HTR-8/SVneo (cell line): ENCODE measurements at regions not wholly inside any gene's neighbourhood (a gene's known extent, or its start where the extent isn't known, plus 50 kb on each side); places are given as distances from the start of the nearest gene placed in this dataset.
"Not testable (repeated sequence)": the region's sequence is repeated elsewhere in the genome, so short reads cannot be mapped to it uniquely, and the experiment has no call there.

Source experiments
- DNase-seq: peaks from one replicate; pipeline ENCODE4 v3.0.0; 2011; ENCODE audit warnings: low spot score, mixed read lengths; ENCODE audit not compliant: insufficient read length
- FAIRE-seq: peaks from 2 replicates; lab custom pipeline; 2011; peaks lifted over from hg19 to GRCh38; lab: Jason Lieb, UNC

- FAIRE-seq, DNase-seq: not testable (repeated sequence)
Measured at GRCh38 chr2:208784774-208785173, 378.2 kb downstream of the PTH2R start.

GRCh38 chr2:208791257-208791656 is 384.7 kb downstream of the PTH2R start:
- FAIRE-seq: no peak
- no peak for DNase-seq

- DNase-seq (no peak), FAIRE-seq (no peak)
Measured at GRCh38 chr2:208792766-208793165, 386.2 kb downstream of the PTH2R start.

GRCh38 chr2:208793434-208793833 is 386.8 kb downstream of the PTH2R start:
- no peak for FAIRE-seq
- no peak for DNase-seq

- DNase-seq (no peak), FAIRE-seq (no peak)
Measured at GRCh38 chr2:208794288-208794975, 387.8 kb downstream of the PTH2R start.

GRCh38 chr2:208798698-208799097 is 392.1 kb downstream of the PTH2R start:
- FAIRE-seq (no peak), DNase-seq (no peak)

DNA sequence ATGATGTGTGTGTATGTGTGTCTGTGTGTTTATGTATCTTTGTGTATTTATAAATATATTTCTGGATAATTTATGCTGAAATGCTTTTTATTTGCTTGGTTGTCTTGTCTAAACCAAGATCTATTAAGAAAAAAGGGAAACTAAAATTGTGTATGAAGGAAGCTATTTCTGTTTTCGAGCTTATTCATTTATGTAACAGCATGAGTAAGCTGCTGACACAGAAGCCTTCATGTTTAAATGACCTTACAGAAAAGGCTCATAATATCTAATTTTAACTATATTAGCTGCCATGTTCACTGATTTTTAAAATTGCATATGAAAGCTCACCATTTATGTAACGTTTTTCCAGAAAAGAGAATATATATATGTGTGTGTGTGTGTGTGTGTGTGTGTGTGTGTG is 392.8 kb downstream of the PTH2R start:
- FAIRE-seq: no peak
- DNase-seq: no peak

DNA sequence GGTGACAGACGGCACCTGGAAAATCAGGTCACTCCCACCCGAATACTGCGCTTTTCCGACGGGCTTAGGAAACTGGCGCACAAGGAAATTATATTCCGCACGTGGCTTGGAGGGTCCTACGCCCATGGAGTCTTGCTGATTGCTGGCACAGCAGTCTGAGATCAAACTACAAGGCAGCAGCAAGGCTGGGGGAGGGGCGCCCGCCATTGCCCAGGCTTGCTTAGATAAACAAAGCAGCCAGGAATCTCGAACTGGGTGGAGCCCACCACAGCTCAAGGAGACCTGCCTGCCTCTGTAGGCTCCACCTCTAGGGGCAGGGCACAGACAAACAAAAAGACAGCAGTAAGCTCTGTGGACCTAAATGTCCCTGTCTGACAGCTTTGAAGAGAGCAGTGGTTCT is 394.3 kb downstream of the PTH2R start:
- FAIRE-seq, DNase-seq: not testable (repeated sequence)

GRCh38 chr2:208807756-208808155 is 401.2 kb downstream of the PTH2R start:
- DNase-seq (no peak), FAIRE-seq (no peak)

- not testable (repeated sequence) for DNase-seq, FAIRE-seq
Measured at GRCh38 chr2:208811885-208812284, 405.3 kb downstream of the PTH2R start.

- DNase-seq: no peak
- FAIRE-seq: no peak
Measured at GRCh38 chr2:208819190-208819589, 412.6 kb downstream of the PTH2R start.

GRCh38 chr2:208820014-208820688 is 413.6 kb downstream of the PTH2R start:
- DNase-seq: no peak

GRCh38 chr2:208827109-208827508 is 420.5 kb downstream of the PTH2R start:
- DNase-seq (no peak), FAIRE-seq (no peak)

More at GRCh38 chr2:208820014-208820688, 413.6 kb downstream of the PTH2R start:
- no peak for FAIRE-seq

DNA sequence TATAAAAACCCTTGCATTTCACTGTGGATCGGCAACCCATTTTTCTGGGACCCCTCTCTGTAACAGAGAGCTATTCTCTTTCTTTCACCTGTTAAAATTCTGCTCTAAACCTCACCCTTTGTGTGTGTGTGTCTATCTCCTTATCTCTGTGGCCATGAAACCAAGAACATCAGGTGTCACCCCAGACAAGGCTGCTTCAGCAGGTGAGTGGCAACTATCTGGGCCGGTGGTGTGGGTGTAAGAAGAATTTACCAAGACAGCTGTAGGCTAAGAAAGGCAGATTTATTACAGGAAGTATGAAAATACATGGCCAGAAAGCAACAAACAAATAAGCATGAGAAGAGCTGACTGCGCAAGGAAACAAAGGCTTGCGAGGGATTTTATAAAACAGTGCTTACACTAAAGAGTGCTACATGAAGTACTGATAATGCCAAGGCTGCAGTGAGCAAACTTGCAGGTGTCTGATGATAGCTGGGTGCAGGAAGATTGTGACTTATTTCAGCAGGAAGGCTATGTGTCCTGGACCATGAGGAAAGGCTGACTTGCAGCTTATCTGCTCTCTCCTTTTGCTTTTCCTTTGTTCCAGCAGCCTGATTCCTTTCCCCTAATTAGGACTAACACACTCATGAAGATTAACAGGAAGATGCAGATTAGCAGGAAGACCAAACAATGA is 421.1 kb downstream of the PTH2R start:
- no peak for FAIRE-seq
- no peak for DNase-seq

DNA sequence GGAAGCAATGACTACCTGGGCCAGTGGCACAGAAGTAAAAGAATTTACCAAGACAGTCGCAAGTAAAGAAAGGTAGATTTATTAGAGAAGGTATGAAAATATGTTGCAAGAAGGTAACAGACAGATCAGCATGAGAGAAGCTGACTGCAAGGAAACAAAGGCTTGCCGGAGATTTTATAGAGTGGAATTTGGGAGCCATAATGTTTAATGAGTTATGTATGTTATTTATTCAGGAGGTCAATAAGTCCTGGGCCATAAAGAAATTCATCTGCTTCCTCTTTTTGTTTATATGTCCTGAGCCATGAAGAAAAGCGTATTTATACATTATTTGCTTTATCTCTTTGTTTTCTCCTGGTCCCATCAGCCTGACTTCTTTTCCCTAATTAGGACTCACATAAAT is 423.6 kb downstream of the PTH2R start:
- FAIRE-seq (no peak), DNase-seq (no peak)

- no peak for FAIRE-seq
Measured at GRCh38 chr2:208847651-208848050, 441.1 kb downstream of the PTH2R start.

DNA sequence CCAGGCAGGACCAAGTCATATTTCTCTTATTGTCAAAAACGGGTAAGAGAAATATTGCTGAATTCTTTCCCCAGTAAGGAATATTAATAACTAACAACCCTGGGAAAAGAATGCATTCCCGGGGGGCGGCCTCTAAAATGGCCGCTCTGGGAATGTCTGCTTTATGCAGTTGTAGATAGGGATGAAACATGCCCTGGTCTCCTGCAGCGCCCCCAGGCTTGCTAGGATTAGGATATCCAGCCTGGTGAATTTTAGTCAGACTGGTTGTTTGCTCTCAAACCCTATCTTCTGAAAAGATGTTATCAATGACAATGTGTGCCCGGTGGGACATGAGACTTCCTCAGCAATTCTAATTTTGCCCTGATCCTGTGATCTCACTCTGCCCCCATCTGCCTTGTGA is 448.1 kb downstream of the PTH2R start:
- FAIRE-seq (no peak), DNase-seq (no peak)

More at GRCh38 chr2:208847651-208848050, 441.1 kb downstream of the PTH2R start:
- DNase-seq: no peak

DNA sequence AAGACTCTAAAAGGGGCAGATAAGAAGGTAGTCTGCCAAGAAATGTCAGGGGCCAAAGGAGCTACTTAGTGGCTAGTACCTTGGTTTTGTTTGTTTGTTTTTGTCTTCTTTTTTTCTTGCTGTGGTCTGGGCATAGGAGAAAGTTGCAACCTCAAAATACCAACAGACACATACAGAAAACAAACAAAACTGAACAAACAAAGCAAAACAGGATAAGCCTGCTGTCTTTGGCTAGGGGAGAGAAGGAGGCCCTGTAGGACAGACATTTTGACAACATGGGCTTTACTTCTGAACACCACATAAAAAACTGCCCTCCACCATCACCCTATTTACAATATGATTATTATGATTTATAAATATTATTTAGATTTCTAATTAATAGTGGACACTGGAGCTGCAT is 460.8 kb downstream of the PTH2R start:
- no peak for FAIRE-seq
- DNase-seq: no peak

DNA sequence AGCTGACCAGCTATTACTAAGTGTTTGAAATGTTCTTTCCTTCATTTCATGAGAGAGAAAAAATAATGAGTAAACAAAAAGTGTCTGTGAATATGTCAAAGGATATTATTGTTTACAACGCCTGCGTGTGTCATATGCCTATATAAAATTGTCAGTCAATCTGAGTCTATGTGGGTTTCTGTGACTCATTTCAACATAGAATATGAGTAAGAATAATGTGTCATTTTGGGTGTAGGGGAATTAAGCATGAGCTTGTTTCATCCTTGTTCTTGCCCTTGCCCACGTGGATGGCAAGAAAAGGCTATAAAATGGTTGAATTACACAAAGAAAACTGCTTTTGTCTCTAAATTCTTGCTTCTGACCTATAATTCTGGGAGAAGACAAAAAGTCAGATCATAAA is 466.0 kb downstream of the PTH2R start:
- DNase-seq (no peak), FAIRE-seq (no peak)

DNA sequence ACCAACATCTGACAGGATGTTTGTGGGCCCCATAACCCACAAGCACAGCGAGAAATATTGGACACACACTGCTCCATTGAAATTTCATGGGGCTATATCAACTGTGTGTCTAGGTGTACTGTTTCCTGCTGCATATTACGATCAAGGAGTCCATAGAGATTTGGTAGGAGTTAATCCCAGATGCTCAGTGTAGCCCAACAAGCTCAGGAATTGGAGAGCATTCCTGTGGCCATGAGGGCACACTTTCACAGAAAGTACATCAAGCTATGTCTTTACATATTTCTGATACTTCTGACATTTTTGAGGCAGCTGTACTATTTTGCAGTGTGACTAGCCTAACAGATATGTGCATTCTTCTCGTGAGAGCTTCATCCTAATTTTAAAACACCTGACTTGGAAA is 473.1 kb downstream of the PTH2R start:
- FAIRE-seq (no peak), DNase-seq (no peak)

DNA sequence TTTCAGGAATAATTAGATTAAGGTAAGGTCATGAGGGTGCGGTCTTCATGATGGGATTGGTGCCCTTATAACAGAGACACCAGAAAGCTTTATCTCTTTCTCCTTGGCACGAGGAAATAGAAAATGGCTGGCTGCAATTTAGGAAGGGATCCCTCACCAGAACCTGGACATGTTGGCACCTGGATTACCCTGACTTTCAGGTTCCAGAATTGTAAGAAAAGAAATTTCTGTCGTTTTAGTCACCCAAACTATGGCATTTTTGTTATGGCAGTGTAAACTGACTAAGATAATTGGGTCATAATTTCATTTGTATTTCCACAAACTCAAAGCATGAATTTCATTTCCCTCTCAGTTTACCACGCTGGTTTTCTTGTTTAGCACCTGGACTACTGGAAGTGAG is 473.6 kb downstream of the PTH2R start:
- FAIRE-seq: no peak
- DNase-seq: no peak
